ENCODE measurements at regions not wholly inside any gene's neighbourhood (a gene's known extent, or its start where the extent isn't known, plus 50 kb on each side); places are given as distances from the start of the nearest gene placed in this dataset.
A peak's percentile ranks its signal among the peaks of the same experiment; 100 is the strongest.

DNA sequence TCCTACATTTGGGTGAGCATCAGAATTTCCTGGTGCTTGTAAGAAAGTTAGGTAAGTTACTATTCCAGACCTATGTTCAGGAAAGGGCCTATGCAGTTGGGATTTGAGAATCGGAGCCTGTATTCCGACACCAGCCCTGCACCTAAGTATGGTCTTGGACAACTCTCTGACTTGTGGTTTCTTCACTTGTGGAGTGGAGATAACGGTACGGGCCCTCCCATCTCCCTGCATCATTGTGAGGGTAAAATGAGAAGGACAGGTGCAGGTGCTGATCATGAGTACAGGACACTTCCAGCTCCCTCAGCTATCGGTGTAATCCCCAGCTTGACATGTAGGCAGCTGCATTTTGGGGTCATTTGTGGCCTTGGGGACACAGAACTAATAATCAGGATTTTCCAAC, 138.3 kb upstream of the NAMPT start:
- Histone ChIP-seq H3K27ac (ENCODE audit: low read length) (no peak overlapping the region), H3K36me3 (ENCODE audit: control insufficient read depth, insufficient read depth, low read length) (no peaks in the 10 kb centered on the region), H3K4me1 (ENCODE audit: control insufficient read depth, insufficient read depth, low read length) (peaks cover 17% of the 10 kb centered on the region), H3K9me3 (replicated peaks; ENCODE audit: control insufficient read depth, low read depth, low read length) (no peaks in the 10 kb centered on the region), H3K27me3 (ENCODE audit: control insufficient read depth, insufficient read depth, low read length) (peaks cover 3% of the 10 kb centered on the region), H3K4me3 (ENCODE audit: low read length) (no peak overlapping the region)
- 46% methylated on average over 4 of the region's 5 CpGs for whole genome bisulfite sequencing (ENCODE audit: insufficient coverage)
- no peak for DNase-seq

GRCh38 chr7:106421181-106421762, 136.5 kb upstream of the NAMPT start:
- DNase-seq, result peak; percentile 90
- WGBS (ENCODE audit: insufficient coverage), result 29% methylated on average over 4 of the region's 6 CpGs
- Histone ChIP-seq H3K27ac (ENCODE audit: low read length) (peak overlapping the region; percentile 60), H3K27me3 (ENCODE audit: control insufficient read depth, insufficient read depth, low read length) (peaks cover 3% of the 10 kb centered on the region), H3K4me1 (ENCODE audit: control insufficient read depth, insufficient read depth, low read length) (peaks cover 17% of the 10 kb centered on the region), H3K9me3 (replicated peaks; ENCODE audit: control insufficient read depth, low read depth, low read length) (no peaks in the 10 kb centered on the region), H3K36me3 (ENCODE audit: control insufficient read depth, insufficient read depth, low read length) (no peaks in the 10 kb centered on the region), H3K4me3 (ENCODE audit: low read length) (no peak overlapping the region)

DNA sequence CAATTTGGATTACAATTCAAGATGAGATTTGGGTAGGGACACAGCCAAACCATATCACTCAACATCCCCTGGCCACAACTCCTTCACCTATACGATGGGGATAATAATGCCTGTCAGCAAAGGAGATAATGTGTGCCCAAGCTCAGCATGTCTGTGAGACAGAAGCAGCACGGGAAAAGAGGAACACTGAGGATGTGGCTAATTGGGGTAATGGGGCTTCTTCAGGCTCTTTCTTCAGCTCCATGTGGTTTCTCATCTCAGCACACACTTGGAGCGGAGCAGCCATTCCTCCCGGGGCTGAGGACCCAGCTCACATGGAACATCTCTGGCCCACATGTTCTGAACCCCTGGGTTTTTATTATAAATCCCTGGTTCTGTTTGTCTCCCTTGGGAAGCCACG, 136.0 kb upstream of the NAMPT start:
- Histone ChIP-seq H3K9me3 (replicated peaks; ENCODE audit: control insufficient read depth, low read depth, low read length) (no peaks in the 10 kb centered on the region), H3K4me1 (ENCODE audit: control insufficient read depth, insufficient read depth, low read length) (peaks cover 17% of the 10 kb centered on the region), H3K4me3 (ENCODE audit: low read length) (no peak overlapping the region), H3K27me3 (ENCODE audit: control insufficient read depth, insufficient read depth, low read length) (peaks cover 3% of the 10 kb centered on the region), H3K36me3 (ENCODE audit: control insufficient read depth, insufficient read depth, low read length) (no peaks in the 10 kb centered on the region), H3K27ac (ENCODE audit: low read length) (peak overlapping the region; percentile 60)
- no peak for DNase-seq
- 50% methylated on average over 4 of the region's 5 CpGs for WGBS (ENCODE audit: insufficient coverage)

DNA sequence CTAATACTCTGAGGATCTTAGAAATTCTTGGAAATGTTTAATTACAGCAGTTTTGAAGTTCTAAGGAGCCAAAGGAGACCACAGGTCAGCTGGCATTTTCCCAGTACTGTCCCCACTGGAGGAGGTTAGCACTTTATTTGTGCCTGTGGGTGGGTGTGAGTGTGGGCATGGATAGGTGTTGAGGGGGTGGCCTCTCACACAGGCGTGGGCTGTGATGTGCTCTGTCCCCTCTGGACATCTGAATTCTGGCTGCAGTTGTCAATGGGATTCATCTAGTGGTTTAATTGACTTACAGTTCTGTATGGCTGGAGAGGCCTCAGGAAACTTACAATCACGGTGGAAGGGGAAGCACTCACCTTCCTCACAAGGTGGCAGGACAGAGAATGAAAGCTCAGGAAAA, 135.4 kb upstream of the NAMPT start:
- Histone ChIP-seq H3K27me3 (ENCODE audit: control insufficient read depth, insufficient read depth, low read length) (peaks cover 3% of the 10 kb centered on the region), H3K27ac (ENCODE audit: low read length) (no peak overlapping the region), H3K36me3 (ENCODE audit: control insufficient read depth, insufficient read depth, low read length) (no peaks in the 10 kb centered on the region), H3K9me3 (replicated peaks; ENCODE audit: control insufficient read depth, low read depth, low read length) (peaks cover 3% of the 10 kb centered on the region), H3K4me3 (ENCODE audit: low read length) (no peak overlapping the region), H3K4me1 (ENCODE audit: control insufficient read depth, insufficient read depth, low read length) (peaks cover 13% of the 10 kb centered on the region)
- no peak for DNase-seq
- no CpG with 5 or more reads among the region's 2 CpGs for WGBS (ENCODE audit: insufficient coverage)

DNA sequence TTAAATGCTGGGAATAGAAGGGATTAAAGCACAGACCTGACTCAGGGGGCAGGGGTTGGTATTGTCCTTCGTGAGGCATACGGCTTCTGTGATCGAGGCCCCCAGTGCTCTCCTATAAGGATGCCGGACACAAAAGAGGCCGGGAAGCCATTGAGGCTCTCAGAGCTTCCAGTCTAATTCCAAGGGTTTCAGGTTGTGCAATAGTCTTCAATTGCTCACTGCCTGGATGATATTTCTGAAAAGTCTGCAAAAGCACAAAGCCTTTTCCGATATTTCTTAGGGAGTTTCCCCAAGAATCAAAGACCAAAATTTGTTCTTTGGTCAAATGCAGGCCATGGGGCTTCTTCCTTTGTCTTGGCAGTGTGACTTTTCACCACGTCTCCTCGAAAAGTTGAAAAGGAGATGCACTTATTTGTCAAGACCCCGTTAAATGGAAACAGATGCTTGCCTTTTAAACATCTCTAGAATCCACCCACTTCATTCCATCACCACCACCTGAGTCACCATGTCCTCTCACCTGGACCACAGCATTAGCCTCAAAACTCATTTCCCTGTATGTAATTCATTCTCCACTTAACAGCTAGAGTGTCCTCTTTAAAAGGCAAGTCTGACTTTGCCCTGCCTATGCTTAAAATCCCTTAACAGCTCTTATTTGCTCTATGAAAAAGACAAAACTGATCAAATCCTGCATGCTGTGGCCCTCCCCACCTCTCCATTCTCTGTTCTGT, 134.8 kb upstream of the NAMPT start:
- 88% methylated on average over 9 of the region's 9 CpGs for WGBS (ENCODE audit: insufficient coverage)
- Histone ChIP-seq H3K4me1 (ENCODE audit: control insufficient read depth, insufficient read depth, low read length) (peaks cover 11% of the 10 kb centered on the region), H3K4me3 (ENCODE audit: low read length) (no peak overlapping the region), H3K27ac (ENCODE audit: low read length) (no peak overlapping the region), H3K27me3 (ENCODE audit: control insufficient read depth, insufficient read depth, low read length) (peaks cover 3% of the 10 kb centered on the region), H3K9me3 (replicated peaks; ENCODE audit: control insufficient read depth, low read depth, low read length) (peaks cover 3% of the 10 kb centered on the region), H3K36me3 (ENCODE audit: control insufficient read depth, insufficient read depth, low read length) (no peaks in the 10 kb centered on the region)
- DNase-seq, result no peak

DNA sequence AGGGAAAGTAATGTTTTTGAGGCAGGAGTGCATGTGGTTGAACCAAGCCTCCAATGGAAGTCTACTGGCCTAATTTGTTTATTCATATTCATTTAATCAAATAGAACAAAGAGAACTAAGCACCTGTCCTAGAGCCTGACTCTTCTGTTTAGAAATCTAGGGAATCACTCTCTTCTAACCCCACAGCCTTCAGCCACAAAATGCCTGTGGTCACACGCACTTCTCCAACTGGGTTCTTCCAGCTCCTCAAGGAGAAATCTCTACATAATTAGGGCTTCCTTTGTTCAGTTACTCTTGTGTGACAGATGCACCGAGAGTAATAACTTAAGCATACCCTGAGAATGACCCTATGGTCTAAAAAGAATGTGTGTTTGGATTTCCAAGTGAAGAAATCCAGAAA, 133.7 kb upstream of the NAMPT start:
- Histone ChIP-seq H3K27ac (ENCODE audit: low read length) (no peak overlapping the region), H3K4me3 (ENCODE audit: low read length) (no peak overlapping the region), H3K9me3 (replicated peaks; ENCODE audit: control insufficient read depth, low read depth, low read length) (peaks cover 3% of the 10 kb centered on the region), H3K4me1 (ENCODE audit: control insufficient read depth, insufficient read depth, low read length) (peaks cover 8% of the 10 kb centered on the region), H3K36me3 (ENCODE audit: control insufficient read depth, insufficient read depth, low read length) (no peaks in the 10 kb centered on the region), H3K27me3 (ENCODE audit: control insufficient read depth, insufficient read depth, low read length) (no peaks in the 10 kb centered on the region)
- WGBS (ENCODE audit: insufficient coverage), result 80% methylated on average over 1 of the region's 2 CpGs
- DNase-seq, result no peak

DNA sequence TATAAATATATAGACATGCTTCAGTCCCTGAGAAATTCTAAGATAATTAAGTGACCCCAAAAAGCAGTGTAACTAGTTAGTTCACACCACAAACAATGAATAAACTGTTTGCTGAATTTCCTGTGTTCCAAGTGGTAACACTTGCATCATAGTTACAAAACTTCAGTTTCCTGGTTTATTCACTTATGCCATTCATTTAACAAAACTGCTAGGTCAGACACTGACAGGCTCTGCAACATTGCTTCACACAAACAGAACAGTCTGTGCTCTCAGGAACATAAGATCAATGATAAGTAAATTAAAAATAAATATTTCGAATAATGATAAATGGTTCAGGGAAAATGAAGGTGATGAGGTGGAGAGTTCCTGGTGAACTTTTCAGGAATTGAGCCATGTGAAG, 133.3 kb upstream of the NAMPT start:
- peaks cover 8% of the 10 kb centered on the region for H3K4me1 ChIP-seq (ENCODE audit: control insufficient read depth, insufficient read depth, low read length)
- H3K9me3 ChIP-seq (replicated peaks; ENCODE audit: control insufficient read depth, low read depth, low read length), result peaks cover 3% of the 10 kb centered on the region
- peak; percentile 49 for DNase-seq
- H3K4me3 ChIP-seq (ENCODE audit: low read length), result no peak overlapping the region
- WGBS (ENCODE audit: insufficient coverage), result no CpG with 5 or more reads among the region's 1 CpG
- H3K27ac ChIP-seq (ENCODE audit: low read length), result no peak overlapping the region
- H3K27me3 ChIP-seq (ENCODE audit: control insufficient read depth, insufficient read depth, low read length), result no peaks in the 10 kb centered on the region
- no peaks in the 10 kb centered on the region for H3K36me3 ChIP-seq (ENCODE audit: control insufficient read depth, insufficient read depth, low read length)

DNA sequence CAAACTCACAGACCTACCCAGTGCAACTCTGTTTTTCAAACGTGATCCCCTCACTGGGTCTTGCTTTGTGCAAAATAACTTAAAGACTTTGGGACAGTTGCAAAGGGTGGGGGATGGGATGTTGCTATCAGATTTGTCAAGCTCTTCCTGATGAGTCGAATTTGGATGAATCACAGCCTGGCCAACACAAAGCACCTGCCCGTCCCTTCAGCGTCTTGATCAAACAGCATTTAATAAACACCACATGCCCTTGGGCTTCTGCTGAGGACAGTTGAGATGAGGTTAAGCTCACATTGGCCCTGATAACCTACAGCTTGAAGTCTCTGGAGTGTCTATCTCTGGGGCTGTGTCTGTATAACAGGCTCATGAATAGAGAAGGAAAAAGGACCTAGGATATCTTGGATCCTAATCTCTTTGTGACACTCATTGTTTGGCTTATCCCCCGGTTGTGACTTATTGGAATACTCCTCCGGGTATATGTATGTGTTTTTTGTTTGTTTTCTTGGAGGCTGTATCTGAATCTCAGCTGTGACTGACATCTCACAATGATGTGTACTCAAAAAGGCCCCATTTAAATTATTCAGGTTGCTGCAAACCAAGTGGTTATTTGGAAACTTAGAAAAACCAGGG, 132.6 kb upstream of the NAMPT start:
- DNase-seq, result no peak
- WGBS (ENCODE audit: insufficient coverage), result no CpG with 5 or more reads among the region's 6 CpGs
- Histone ChIP-seq H3K36me3 (ENCODE audit: control insufficient read depth, insufficient read depth, low read length) (no peaks in the 10 kb centered on the region), H3K27me3 (ENCODE audit: control insufficient read depth, insufficient read depth, low read length) (no peaks in the 10 kb centered on the region), H3K9me3 (replicated peaks; ENCODE audit: control insufficient read depth, low read depth, low read length) (peaks cover 3% of the 10 kb centered on the region), H3K27ac (ENCODE audit: low read length) (no peak overlapping the region), H3K4me3 (ENCODE audit: low read length) (no peak overlapping the region), H3K4me1 (ENCODE audit: control insufficient read depth, insufficient read depth, low read length) (peaks cover 8% of the 10 kb centered on the region)

DNA sequence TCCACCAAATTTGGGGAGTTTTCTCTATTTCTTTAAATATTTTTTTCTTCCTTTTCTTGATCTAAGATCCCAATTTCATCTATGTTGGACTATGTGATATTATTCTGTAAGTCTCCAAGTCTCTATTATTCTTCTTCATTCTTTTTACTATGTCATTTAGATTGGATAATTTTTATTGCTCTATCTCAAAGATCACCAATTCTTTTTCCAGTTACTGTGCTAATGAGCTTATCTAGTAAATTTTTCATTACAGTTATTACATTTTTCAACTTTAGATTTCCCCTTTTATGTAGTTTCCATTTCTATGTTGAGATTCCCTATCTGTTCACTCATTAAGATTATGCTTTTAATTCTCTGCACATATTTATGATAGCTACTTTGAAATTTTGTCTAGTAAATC, 131.6 kb upstream of the NAMPT start:
- H3K36me3 ChIP-seq (ENCODE audit: control insufficient read depth, insufficient read depth, low read length), result no peaks in the 10 kb centered on the region
- H3K4me1 ChIP-seq (ENCODE audit: control insufficient read depth, insufficient read depth, low read length), result peaks cover 8% of the 10 kb centered on the region
- H3K9me3 ChIP-seq (replicated peaks; ENCODE audit: control insufficient read depth, low read depth, low read length), result peaks cover 3% of the 10 kb centered on the region
- H3K27me3 ChIP-seq (ENCODE audit: control insufficient read depth, insufficient read depth, low read length), result no peaks in the 10 kb centered on the region
- no peak overlapping the region for H3K4me3 ChIP-seq (ENCODE audit: low read length)
- no peak overlapping the region for H3K27ac ChIP-seq (ENCODE audit: low read length)
- DNase-seq, result no peak

- Histone ChIP-seq H3K4me1 (ENCODE audit: control insufficient read depth, insufficient read depth, low read length) (no peaks in the 10 kb centered on the region), H3K9me3 (replicated peaks; ENCODE audit: control insufficient read depth, low read depth, low read length) (peaks cover 3% of the 10 kb centered on the region), H3K27ac (ENCODE audit: low read length) (no peak overlapping the region), H3K27me3 (ENCODE audit: control insufficient read depth, insufficient read depth, low read length) (no peaks in the 10 kb centered on the region), H3K36me3 (ENCODE audit: control insufficient read depth, insufficient read depth, low read length) (no peaks in the 10 kb centered on the region), H3K4me3 (ENCODE audit: low read length) (no peak overlapping the region)
- DNase-seq, result no peak
Observed at GRCh38 chr7:106415433-106415832, 130.7 kb upstream of the NAMPT start.

All from muscle of leg (tissue), 3 donors.